ENCODE measurements at regions not wholly inside any gene's neighbourhood (a gene's known extent, or its start where the extent isn't known, plus 50 kb on each side); places are given as distances from the start of the nearest gene placed in this dataset.

DNA sequence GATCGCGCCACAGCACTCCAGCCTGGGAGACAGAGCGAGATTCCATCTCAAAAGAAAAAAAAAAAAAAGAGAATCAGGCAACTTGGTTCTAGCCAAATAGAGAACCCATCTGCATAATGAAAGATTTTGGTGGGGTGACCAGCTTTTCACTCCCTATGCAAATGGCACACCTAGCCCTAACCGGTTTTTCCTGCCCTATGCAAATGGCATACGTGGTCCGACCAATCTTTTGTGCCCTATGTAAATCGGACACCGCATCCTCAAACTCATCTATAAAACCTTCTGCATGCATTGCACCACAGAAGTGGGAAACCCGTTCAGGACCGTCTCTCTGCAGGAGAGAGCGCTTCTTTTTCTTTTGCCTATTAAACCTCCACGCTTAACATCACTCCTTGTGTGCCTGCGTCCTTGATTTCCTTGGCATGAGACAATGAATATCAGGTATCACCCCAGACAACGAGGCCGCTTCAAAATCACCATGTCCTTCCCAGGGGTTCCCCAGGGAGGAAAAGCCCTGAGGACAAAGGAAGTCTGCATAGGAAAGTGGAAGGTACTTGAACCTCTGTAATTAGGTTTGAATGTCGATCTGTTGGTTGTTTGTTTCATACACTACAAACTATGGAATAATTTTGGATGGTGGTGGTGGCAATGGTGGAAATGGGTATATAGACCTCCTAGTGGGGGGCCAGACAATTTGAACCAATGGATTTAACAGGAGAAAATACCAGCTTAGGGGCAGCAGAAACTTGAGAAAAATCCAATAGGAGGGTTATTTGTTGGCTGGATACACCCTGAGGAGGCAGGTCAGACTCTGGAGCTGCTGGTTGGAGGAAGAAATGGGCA lies 396.2 kb downstream of the TYW1 start:
- no peak overlapping the region for H3K27ac Mint-ChIP-seq
- H3K4me3 Mint-ChIP-seq, result no peak overlapping the region
- H3K4me1 Mint-ChIP-seq (ENCODE audit: unreplicated experiment), result no peaks in the 10 kb centered on the region
- H3K27me3 Mint-ChIP-seq, result peaks cover 7% of the 10 kb centered on the region
- DNase-seq (ENCODE audit: extremely low spot score, unreplicated experiment), result no peak
- H3K36me3 Mint-ChIP-seq, result no peaks in the 10 kb centered on the region
- TF ChIP-seq, protein P1, sequence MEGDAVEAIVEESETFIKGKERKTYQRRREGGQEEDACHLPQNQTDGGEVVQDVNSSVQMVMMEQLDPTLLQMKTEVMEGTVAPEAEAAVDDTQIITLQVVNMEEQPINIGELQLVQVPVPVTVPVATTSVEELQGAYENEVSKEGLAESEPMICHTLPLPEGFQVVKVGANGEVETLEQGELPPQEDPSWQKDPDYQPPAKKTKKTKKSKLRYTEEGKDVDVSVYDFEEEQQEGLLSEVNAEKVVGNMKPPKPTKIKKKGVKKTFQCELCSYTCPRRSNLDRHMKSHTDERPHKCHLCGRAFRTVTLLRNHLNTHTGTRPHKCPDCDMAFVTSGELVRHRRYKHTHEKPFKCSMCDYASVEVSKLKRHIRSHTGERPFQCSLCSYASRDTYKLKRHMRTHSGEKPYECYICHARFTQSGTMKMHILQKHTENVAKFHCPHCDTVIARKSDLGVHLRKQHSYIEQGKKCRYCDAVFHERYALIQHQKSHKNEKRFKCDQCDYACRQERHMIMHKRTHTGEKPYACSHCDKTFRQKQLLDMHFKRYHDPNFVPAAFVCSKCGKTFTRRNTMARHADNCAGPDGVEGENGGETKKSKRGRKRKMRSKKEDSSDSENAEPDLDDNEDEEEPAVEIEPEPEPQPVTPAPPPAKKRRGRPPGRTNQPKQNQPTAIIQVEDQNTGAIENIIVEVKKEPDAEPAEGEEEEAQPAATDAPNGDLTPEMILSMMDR (conservative IDR thresholded peaks at IDR 0.05), result no peak
- no peaks in the 10 kb centered on the region for H3K9me3 Mint-ChIP-seq

GRCh38 chr7:67393903-67394302 lies 397.3 kb downstream of the TYW1 start:
- H3K27ac Mint-ChIP-seq, result no peak overlapping the region
- H3K4me3 Mint-ChIP-seq, result no peak overlapping the region
- H3K4me1 Mint-ChIP-seq (ENCODE audit: unreplicated experiment), result peaks cover 5% of the 10 kb centered on the region
- no peak for DNase-seq (ENCODE audit: extremely low spot score, unreplicated experiment)
- peaks cover 7% of the 10 kb centered on the region for H3K27me3 Mint-ChIP-seq
- H3K36me3 Mint-ChIP-seq, result no peaks in the 10 kb centered on the region
- TF ChIP-seq, protein P1 (conservative IDR thresholded peaks at IDR 0.05), result no peak
- H3K9me3 Mint-ChIP-seq, result no peaks in the 10 kb centered on the region

DNA sequence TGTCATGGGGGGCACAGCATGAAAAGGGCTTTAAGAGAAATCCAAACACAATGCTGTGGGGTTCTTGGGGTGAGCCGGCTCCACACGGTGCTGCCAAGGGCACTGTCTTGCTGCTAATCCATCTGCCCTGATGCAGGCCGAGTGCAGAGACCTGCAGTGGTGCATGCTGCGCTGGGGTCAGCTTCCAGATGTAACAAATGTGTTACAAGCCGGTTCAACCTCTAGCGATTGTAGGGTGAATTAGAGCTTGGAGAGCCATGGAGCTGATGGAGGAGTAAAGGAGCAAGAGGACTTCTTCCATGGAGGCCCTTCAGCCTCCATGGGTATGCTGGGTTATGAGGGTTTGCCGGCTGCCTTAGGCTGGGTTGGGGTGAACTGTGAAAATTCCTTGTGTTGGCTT lies 402.3 kb downstream of the TYW1 start:
- Mint-ChIP-seq H3K4me1 (ENCODE audit: unreplicated experiment) (peaks cover 10% of the 10 kb centered on the region), H3K27ac (no peak overlapping the region), H3K9me3 (peaks cover under 1% of the 10 kb centered on the region), H3K36me3 (peaks cover under 1% of the 10 kb centered on the region), H3K4me3 (no peak overlapping the region), H3K27me3 (peaks cover 4% of the 10 kb centered on the region)
- no peak for DNase-seq (ENCODE audit: extremely low spot score, unreplicated experiment)
- TF ChIP-seq, protein P1 (conservative IDR thresholded peaks at IDR 0.05), result no peak

DNA sequence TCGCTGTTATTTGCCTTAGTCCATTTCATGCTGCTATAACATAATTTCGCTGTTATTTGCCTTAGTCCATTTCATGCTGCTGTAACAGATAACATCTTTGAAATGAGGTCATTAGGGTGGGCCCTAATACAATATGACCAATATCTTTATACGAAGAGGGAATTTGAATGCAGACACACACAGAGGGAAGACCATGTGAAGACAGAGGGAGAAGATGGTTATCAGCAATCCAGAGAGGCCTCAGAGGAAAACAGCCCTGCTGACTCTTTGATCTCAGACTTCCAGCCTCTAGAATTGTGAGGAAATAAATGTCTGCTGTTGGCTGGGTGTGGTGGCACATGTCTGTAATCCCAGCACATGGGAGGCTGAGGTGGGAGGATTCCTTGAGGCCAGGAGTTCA lies 404.9 kb downstream of the TYW1 start:
- Mint-ChIP-seq H3K4me3 (no peak overlapping the region), H3K36me3 (peaks cover 10% of the 10 kb centered on the region), H3K27ac (no peak overlapping the region), H3K4me1 (ENCODE audit: unreplicated experiment) (peaks cover 10% of the 10 kb centered on the region), H3K27me3 (peaks cover 10% of the 10 kb centered on the region), H3K9me3 (peaks cover 5% of the 10 kb centered on the region)
- TF ChIP-seq, protein P1 (conservative IDR thresholded peaks at IDR 0.05), result no peak
- no peak for DNase-seq (ENCODE audit: extremely low spot score, unreplicated experiment)

GRCh38 chr7:67402280-67402679 lies 405.6 kb downstream of the TYW1 start:
- H3K4me1 Mint-ChIP-seq (ENCODE audit: unreplicated experiment), result peaks cover 18% of the 10 kb centered on the region
- H3K27ac Mint-ChIP-seq, result no peak overlapping the region
- H3K27me3 Mint-ChIP-seq, result peaks cover 10% of the 10 kb centered on the region
- TF ChIP-seq, protein P1 (conservative IDR thresholded peaks at IDR 0.05), result no peak
- H3K9me3 Mint-ChIP-seq, result peaks cover 5% of the 10 kb centered on the region
- DNase-seq (ENCODE audit: extremely low spot score, unreplicated experiment), result no peak
- H3K36me3 Mint-ChIP-seq, result peaks cover 10% of the 10 kb centered on the region
- no peak overlapping the region for H3K4me3 Mint-ChIP-seq

Measured in type B pancreatic cell (in vitro differentiated cells).